ENCODE measurements at regions not wholly inside any gene's neighbourhood (a gene's known extent, or its start where the extent isn't known, plus 50 kb on each side); places are given as distances from the start of the nearest gene placed in this dataset.

DNA sequence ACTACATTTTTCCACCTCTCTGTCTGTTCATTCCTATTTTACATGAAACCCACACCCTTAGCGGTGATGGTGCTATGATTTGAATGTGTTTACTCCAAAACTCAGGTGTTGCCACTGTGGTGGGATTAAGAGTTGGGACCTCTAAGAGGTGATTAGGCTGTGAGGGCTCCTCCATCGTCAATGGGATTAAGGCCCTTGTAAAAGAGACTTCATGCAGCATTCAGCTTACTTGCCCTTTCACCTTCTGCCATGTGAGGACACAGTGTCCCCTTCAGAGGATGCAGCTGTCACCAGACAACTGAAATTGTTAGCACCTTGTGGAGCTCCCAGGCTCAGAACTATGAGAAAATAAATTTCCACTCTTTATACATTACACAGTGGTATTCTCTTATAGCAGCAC lies 182.2 kb downstream of the NOC3L start:
- in situ Hi-C loops (cut with HindIII; ENCODE audit: low pct_ligation_motif_present, low sequenced_read_pairs) = no loop called here
- Histone ChIP-seq H3K36me3 (replicated peaks) (no peaks in the 10 kb centered on the region), H3K27me3 (replicated peaks) (no peaks in the 10 kb centered on the region), H3K4me3 (ENCODE audit: low read depth, low read length) (no peak overlapping the region), H3K27ac (no peak overlapping the region)
- no peak for TF ChIP-seq CTCF (IDR thresholded peaks at IDR 0.05; ENCODE audit: low read depth, low read length, missing control alignments)
- DNase-seq = no peak

GRCh38 chr10:94183666-94184264 lies 179.0 kb downstream of the NOC3L start:
- no peak overlapping the region for H3K4me3 ChIP-seq (ENCODE audit: low read depth, low read length)
- in situ Hi-C loops (cut with HindIII; ENCODE audit: low pct_ligation_motif_present, low sequenced_read_pairs) = no loop called here

GRCh38 chr10:94186722-94187121 lies 176.0 kb downstream of the NOC3L start:
- no peak overlapping the region for H3K27ac ChIP-seq
- no peak for DNase-seq
- TF ChIP-seq CTCF (IDR thresholded peaks at IDR 0.05; ENCODE audit: low read depth, low read length, missing control alignments) = no peak

More at GRCh38 chr10:94183666-94184264, 179.0 kb downstream of the NOC3L start:
- TF ChIP-seq CTCF (IDR thresholded peaks at IDR 0.05; ENCODE audit: low read depth, low read length, missing control alignments) = no peak
- Histone ChIP-seq H3K27ac (peak overlapping the region; percentile 79), H3K27me3 (replicated peaks) (no peaks in the 10 kb centered on the region), H3K36me3 (replicated peaks) (no peaks in the 10 kb centered on the region)
- DNase-seq = peak; percentile 96

DNA sequence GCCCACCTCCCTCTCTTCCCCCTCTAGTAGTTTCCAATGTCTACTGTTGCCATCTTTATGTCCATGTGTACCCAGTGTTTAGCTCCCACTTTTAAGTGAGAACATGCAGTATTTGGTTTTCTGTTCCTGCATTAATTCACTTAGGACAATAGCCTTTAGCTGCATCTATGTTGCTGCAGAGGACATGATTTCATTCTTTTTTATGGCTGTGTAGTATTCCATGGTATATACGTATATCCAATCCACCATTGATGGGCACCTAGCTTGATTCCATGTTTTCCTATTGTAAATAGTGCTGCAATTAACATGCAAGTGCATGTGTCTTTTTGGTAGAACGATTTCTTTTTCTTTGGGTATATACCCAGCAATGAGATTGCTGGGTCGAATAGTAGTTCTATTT lies 170.4 kb downstream of the NOC3L start:
- H3K27me3 ChIP-seq (replicated peaks) = no peaks in the 10 kb centered on the region
- no peaks in the 10 kb centered on the region for H3K36me3 ChIP-seq (replicated peaks)
- in situ Hi-C loops (cut with HindIII; ENCODE audit: low pct_ligation_motif_present, low sequenced_read_pairs) = no loop called here

More at GRCh38 chr10:94186722-94187121, 176.0 kb downstream of the NOC3L start:
- H3K4me3 ChIP-seq (ENCODE audit: low read depth, low read length) = no peak overlapping the region
- no peaks in the 10 kb centered on the region for H3K27me3 ChIP-seq (replicated peaks)
- in situ Hi-C loops (cut with HindIII; ENCODE audit: low pct_ligation_motif_present, low sequenced_read_pairs) = no loop called here
- no peaks in the 10 kb centered on the region for H3K36me3 ChIP-seq (replicated peaks)

DNA sequence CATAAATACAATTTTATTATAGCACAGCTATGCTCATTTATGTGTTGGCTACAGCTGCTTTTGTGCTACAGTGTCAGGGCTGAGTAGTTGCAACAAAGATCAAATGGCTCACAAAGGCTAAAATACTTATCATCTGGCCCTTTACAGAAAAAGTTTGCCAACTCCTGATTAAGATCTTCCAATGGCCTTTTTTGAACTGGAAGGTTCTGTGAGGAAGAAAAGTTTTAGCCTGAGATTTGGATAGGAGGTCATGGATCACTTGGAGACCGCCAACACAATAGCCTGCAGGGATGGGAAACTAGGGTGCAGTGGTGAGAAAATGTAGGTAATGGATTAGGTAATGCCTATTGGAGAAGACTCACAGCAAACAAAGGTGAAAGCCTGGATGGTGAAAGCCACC lies 169.8 kb downstream of the NOC3L start:
- Histone ChIP-seq H3K27ac (peak overlapping the region; percentile 46), H3K27me3 (replicated peaks) (no peaks in the 10 kb centered on the region), H3K4me3 (ENCODE audit: low read depth, low read length) (no peak overlapping the region), H3K36me3 (replicated peaks) (no peaks in the 10 kb centered on the region)
- in situ Hi-C loops (cut with HindIII; ENCODE audit: low pct_ligation_motif_present, low sequenced_read_pairs) = no loop called here
- DNase-seq = peak; percentile 14
- no peak for TF ChIP-seq CTCF (IDR thresholded peaks at IDR 0.05; ENCODE audit: low read depth, low read length, missing control alignments)

More for the DNA sequence above, 170.4 kb downstream of the NOC3L start:
- no peak for TF ChIP-seq CTCF (IDR thresholded peaks at IDR 0.05; ENCODE audit: low read depth, low read length, missing control alignments)
- peak overlapping the region; percentile 46 for H3K27ac ChIP-seq
- no peak overlapping the region for H3K4me3 ChIP-seq (ENCODE audit: low read depth, low read length)
- DNase-seq = no peak

DNA sequence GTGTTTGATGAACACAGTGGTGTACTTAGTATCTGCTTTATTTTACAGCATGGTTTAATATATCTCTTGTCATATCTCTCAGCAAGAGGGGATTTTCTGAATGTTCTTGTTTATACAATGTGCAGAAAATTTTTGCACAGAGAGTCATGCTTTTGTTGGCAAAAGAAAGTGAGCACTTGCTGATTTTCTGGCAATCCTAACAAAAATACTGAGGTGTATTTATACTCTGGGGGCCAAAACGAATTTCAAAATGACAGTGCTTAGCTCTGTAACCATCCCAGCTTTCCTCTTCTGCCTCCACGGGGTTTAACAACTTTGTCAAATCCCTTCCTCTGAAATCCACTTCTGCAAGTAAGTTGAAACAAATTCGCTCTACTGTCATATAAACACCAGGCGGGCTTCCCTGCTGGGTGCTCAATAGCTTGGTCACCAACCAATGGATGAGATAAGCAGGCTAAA lies 169.2 kb downstream of the NOC3L start:
- peak overlapping the region; percentile 46 for H3K27ac ChIP-seq
- H3K4me3 ChIP-seq (ENCODE audit: low read depth, low read length) = no peak overlapping the region
- in situ Hi-C loops (cut with HindIII; ENCODE audit: low pct_ligation_motif_present, low sequenced_read_pairs) = no loop called here
- no peaks in the 10 kb centered on the region for H3K36me3 ChIP-seq (replicated peaks)
- peak; percentile 68 for DNase-seq
- H3K27me3 ChIP-seq (replicated peaks) = no peaks in the 10 kb centered on the region
- no peak for TF ChIP-seq CTCF (IDR thresholded peaks at IDR 0.05; ENCODE audit: low read depth, low read length, missing control alignments)

All from brain microvascular endothelial cell (primary cell).